ENCODE measurements at regions not wholly inside any gene's neighbourhood (a gene's known extent, or its start where the extent isn't known, plus 50 kb on each side); places are given as distances from the start of the nearest gene placed in this dataset.

- no peak for DNase-seq (ENCODE audit: low spot score)
These were observed 201.1 kb upstream of the USP24 start for GRCh38 chr1:55416164-55416842.

- no peak for DNase-seq (ENCODE audit: low spot score)
These were observed 198.1 kb upstream of the USP24 start for GRCh38 chr1:55413286-55413685.

- DNase-seq (ENCODE audit: low spot score) = no peak
These were observed 196.9 kb upstream of the USP24 start for GRCh38 chr1:55412060-55412459.

- DNase-seq (ENCODE audit: low spot score) = no peak
These were observed 187.7 kb upstream of the USP24 start for GRCh38 chr1:55402671-55403464.

- DNase-seq (ENCODE audit: low spot score) = no peak
These were observed 187.0 kb upstream of the USP24 start for GRCh38 chr1:55402142-55402541.

GRCh38 chr1:55400508-55400907, 185.3 kb upstream of the USP24 start:
- DNase-seq (ENCODE audit: low spot score) = no peak

- no peak for DNase-seq (ENCODE audit: low spot score)
These were observed 184.2 kb upstream of the USP24 start for GRCh38 chr1:55399346-55399745.

- DNase-seq (ENCODE audit: low spot score) = no peak
These were observed 181.3 kb upstream of the USP24 start for GRCh38 chr1:55396381-55396891.

GRCh38 chr1:55388960-55389359, 173.8 kb upstream of the USP24 start:
- DNase-seq (ENCODE audit: low spot score) = no peak

GRCh38 chr1:55387145-55387544, 172.0 kb upstream of the USP24 start:
- no peak for DNase-seq (ENCODE audit: low spot score)

GRCh38 chr1:55386456-55386855, 171.3 kb upstream of the USP24 start:
- no peak for DNase-seq (ENCODE audit: low spot score)

- no peak for DNase-seq (ENCODE audit: low spot score)
These were observed 170.3 kb upstream of the USP24 start for GRCh38 chr1:55385402-55386018.

GRCh38 chr1:55384637-55385036, 169.5 kb upstream of the USP24 start:
- DNase-seq (ENCODE audit: low spot score) = no peak

- no peak for DNase-seq (ENCODE audit: low spot score)
These were observed 167.7 kb upstream of the USP24 start for GRCh38 chr1:55382806-55383305.

GRCh38 chr1:55381983-55382382, 166.8 kb upstream of the USP24 start:
- no peak for DNase-seq (ENCODE audit: low spot score)

- DNase-seq (ENCODE audit: low spot score) = no peak
These were observed 166.3 kb upstream of the USP24 start for GRCh38 chr1:55381491-55381890.

- DNase-seq (ENCODE audit: low spot score) = no peak
These were observed 165.3 kb upstream of the USP24 start for GRCh38 chr1:55380355-55380970.

GRCh38 chr1:55378582-55378981, 163.4 kb upstream of the USP24 start:
- no peak for DNase-seq (ENCODE audit: low spot score)

GRCh38 chr1:55376897-55377296, 161.7 kb upstream of the USP24 start:
- DNase-seq (ENCODE audit: low spot score) = no peak

- peak; percentile 78 for DNase-seq (ENCODE audit: low spot score)
These were observed 160.6 kb upstream of the USP24 start for GRCh38 chr1:55375617-55376258.

- peak; percentile 97 for DNase-seq (ENCODE audit: low spot score)
These were observed 159.8 kb upstream of the USP24 start for GRCh38 chr1:55374801-55375616.

Measured in globus pallidus (tissue), 1 donor.